IMR-90 (cell line): ENCODE measurements at regions not wholly inside any gene's neighbourhood (a gene's known extent, or its start where the extent isn't known, plus 50 kb on each side); places are given as distances from the start of the nearest gene placed in this dataset.

Experiments
- BHLHE40 ChIP-seq: fragments of 150-350 bp; IDR thresholded peaks from 2 replicates; pipeline ENCODE4 v1.6.1; 2016; ENCODE audit warnings: mild to moderate bottlenecking, low read depth, low read length
- MXI1 ChIP-seq: IDR thresholded peaks from 2 replicates; pipeline ENCODE4 v1.6.1; 2012; ENCODE audit warnings: low read depth, mild to moderate bottlenecking, low read length, moderate library complexity, borderline replicate concordance
- POLR2A ChIP-seq: IDR thresholded peaks from 2 replicates; pipeline ENCODE4 v1.6.1; 2012; ENCODE audit warnings: mild to moderate bottlenecking, low read depth, low read length
- RFX5 ChIP-seq: IDR thresholded peaks from 2 replicates; pipeline ENCODE4 v1.8.0; 2012; ENCODE audit warnings: low read depth, mild to moderate bottlenecking, low read length, moderate library complexity
- SMC3 ChIP-seq: fragments of 150-350 bp; IDR thresholded peaks from 2 replicates; pipeline ENCODE4 v1.6.1; 2016; ENCODE audit warnings: low read depth, mild to moderate bottlenecking, antibody characterized with exemption, low read length, moderate library complexity
- TF ChIP-seq, protein P1 (sequence below): conservative IDR thresholded peaks from 2 replicates; pipeline ENCODE4 v1.5.1; 2012; ENCODE audit warnings: mild to moderate bottlenecking, low read depth, low read length, improper control_type of control experiment
- TF ChIP-seq, protein P2 (sequence below): fragments of 150-350 bp; IDR thresholded peaks from 2 replicates; pipeline ENCODE4 v1.6.1; 2016; ENCODE audit warnings: low read depth, mild to moderate bottlenecking, low read length, moderate library complexity, borderline replicate concordance

DNA sequence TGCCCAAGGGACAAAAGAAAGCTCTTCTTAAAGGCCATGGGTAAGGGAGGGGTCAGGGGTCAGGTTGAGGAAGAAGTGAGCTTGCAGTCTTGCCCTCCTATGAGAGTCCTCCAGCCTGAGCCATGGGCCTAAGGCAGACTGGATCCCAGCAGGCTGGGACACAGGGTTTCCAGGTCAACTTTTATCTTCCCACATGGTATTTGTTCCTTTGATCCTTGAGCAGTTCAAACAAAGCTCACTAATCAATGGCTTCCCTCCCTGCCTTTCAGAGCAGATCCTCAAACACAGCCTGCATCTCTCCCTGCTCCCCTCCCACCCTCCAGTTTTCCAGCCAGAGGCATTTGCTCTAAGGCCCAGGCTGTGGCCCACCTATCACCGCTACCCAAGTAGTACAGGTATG, 589.3 kb downstream of the INSC start:
- TF ChIP-seq POLR2A (no peak), SMC3 (no peak), MXI1 (no peak), BHLHE40 (no peak), RFX5 (no peak)
- TF ChIP-seq, protein P1, sequence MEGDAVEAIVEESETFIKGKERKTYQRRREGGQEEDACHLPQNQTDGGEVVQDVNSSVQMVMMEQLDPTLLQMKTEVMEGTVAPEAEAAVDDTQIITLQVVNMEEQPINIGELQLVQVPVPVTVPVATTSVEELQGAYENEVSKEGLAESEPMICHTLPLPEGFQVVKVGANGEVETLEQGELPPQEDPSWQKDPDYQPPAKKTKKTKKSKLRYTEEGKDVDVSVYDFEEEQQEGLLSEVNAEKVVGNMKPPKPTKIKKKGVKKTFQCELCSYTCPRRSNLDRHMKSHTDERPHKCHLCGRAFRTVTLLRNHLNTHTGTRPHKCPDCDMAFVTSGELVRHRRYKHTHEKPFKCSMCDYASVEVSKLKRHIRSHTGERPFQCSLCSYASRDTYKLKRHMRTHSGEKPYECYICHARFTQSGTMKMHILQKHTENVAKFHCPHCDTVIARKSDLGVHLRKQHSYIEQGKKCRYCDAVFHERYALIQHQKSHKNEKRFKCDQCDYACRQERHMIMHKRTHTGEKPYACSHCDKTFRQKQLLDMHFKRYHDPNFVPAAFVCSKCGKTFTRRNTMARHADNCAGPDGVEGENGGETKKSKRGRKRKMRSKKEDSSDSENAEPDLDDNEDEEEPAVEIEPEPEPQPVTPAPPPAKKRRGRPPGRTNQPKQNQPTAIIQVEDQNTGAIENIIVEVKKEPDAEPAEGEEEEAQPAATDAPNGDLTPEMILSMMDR: no peak
- TF ChIP-seq, protein P2, sequence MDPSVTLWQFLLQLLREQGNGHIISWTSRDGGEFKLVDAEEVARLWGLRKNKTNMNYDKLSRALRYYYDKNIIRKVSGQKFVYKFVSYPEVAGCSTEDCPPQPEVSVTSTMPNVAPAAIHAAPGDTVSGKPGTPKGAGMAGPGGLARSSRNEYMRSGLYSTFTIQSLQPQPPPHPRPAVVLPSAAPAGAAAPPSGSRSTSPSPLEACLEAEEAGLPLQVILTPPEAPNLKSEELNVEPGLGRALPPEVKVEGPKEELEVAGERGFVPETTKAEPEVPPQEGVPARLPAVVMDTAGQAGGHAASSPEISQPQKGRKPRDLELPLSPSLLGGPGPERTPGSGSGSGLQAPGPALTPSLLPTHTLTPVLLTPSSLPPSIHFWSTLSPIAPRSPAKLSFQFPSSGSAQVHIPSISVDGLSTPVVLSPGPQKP: no peak
